Astrocyte of the cerebellum (primary cell): ENCODE measurements at regions not wholly inside any gene's neighbourhood (a gene's known extent, or its start where the extent isn't known, plus 50 kb on each side); places are given as distances from the start of the nearest gene placed in this dataset.
A peak's percentile ranks its signal among the peaks of the same experiment; 100 is the strongest.

Source experiments
- DNase-seq: peaks from one replicate; pipeline ENCODE4 v3.0.0-alpha.2; 2011; ENCODE audit warnings: low read depth
- H3K4me3 ChIP-seq: 2 replicates; pipeline ENCODE4 v1.5.1; 2011; ENCODE audit warnings: mild to moderate bottlenecking, low read depth, low read length, moderate library complexity
- CTCF ChIP-seq: IDR thresholded peaks from 2 replicates; pipeline ENCODE4 v1.5.1; 2012; ENCODE audit warnings: low read length, low read depth, moderate library complexity, mild to moderate bottlenecking; ENCODE audit errors: missing control alignments
- in situ Hi-C: cut with HindIII; loops from 2 replicates; pipeline ENCODE4 v1.10.0; 2017; ENCODE audit warnings: low sequenced_read_pairs

GRCh38 chr2:66794551-66794950, 359.6 kb downstream of the MEIS1 start:
- no peak for TF ChIP-seq CTCF
- DNase-seq: no peak
- no peak overlapping the region for H3K4me3 ChIP-seq
- in situ Hi-C loops: no loop called here

DNA sequence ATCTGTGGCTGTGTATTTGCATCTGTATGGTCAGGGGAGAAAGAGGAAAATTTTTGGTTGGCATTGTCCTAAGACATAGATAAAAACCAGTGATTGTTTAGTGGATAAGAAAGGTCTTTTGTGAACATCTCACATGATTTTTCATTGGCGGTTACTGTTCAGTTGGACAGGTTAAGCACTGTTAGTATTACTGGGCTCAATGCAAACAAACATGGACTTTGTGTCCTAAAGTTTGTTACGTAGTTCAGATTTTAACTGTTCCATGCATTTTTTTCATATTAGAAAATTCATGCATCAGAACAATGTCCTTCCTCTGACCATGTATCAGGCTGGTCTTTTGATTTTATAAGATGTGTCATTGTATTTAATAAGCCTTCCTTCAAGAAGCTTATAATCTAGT, 368.0 kb downstream of the MEIS1 start:
- no peak for DNase-seq
- in situ Hi-C loops: no loop called here
- TF ChIP-seq CTCF: no peak

DNA sequence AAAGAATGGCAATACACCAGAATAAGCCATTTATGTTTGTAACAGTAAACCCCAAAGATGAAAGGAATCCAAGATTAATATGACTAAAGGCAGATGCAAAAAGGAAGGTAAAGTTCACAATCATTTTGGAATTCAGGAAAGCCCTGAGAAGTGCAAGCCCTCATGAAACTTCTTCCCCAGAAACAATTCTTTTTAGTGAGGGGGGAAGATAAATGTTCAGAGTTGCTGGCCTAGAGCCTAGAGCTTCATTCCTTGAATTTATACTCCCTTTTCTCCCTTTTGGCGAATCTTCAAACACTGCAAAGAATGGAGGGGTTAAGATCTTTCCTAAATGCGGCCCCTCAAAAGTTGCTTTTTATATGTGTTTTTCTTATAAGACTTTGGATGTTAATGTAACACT, 368.8 kb downstream of the MEIS1 start:
- in situ Hi-C loops: no loop called here
- DNase-seq: peak; percentile 23
- no peak for TF ChIP-seq CTCF
- no peak overlapping the region for H3K4me3 ChIP-seq

More for the DNA sequence above, 368.0 kb downstream of the MEIS1 start:
- H3K4me3 ChIP-seq: no peak overlapping the region

DNA sequence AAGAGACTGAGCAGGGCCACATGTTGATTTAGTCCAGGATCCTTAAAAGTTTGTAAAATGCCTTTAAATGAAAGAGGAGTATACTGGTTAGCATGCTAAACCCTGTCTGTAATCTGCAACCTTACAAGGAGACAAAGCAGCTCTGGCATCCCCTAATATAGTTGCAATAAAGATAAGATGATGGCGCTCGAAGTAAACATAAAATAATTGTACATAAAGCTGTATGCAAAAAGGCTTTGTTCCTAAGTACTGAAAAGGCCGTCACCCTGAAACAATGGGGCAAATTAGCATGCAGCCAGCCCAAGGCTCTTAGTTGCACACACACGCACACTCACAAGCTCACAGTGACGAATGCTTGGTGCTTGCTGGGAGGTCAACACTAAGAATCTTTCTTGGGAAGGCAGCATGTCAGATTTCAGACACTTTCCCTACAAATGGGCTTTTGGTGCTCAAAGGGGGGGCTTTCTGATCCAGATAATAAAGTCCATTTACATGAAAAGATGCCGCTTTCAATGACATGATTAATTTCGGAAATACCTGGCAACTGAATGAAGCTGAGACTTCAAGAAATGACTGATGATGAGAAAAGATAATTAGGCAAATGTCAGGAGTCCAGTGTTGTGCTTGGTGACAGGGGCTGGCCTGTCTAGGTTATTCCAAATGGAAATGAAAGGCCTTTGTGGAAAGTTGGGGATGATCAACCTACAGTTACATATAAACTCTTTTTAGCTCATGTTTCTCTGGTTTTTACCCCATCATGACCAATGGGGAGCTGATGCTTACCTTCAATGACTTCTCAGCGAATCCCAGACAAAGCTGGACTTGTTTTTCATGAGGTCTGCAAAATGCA, 370.3 kb downstream of the MEIS1 start:
- in situ Hi-C loops: no loop called here
- H3K4me3 ChIP-seq: no peak overlapping the region
- DNase-seq: no peak
- TF ChIP-seq CTCF: no peak

GRCh38 chr2:66805968-66806367, 371.0 kb downstream of the MEIS1 start:
- in situ Hi-C loops: no loop called here
- no peak for DNase-seq
- no peak for TF ChIP-seq CTCF
- no peak overlapping the region for H3K4me3 ChIP-seq

GRCh38 chr2:66813525-66813924, 378.6 kb downstream of the MEIS1 start:
- in situ Hi-C loops: no loop called here
- DNase-seq: no peak
- no peak for TF ChIP-seq CTCF
- no peak overlapping the region for H3K4me3 ChIP-seq
